ENCODE measurements at regions not wholly inside any gene's neighbourhood (a gene's known extent, or its start where the extent isn't known, plus 50 kb on each side); places are given as distances from the start of the nearest gene placed in this dataset.
A peak's percentile ranks its signal among the peaks of the same experiment; 100 is the strongest.

- no peaks in the 10 kb centered on the region for H3K9me3 ChIP-seq (ENCODE audit: control insufficient read depth in 2 of 2, insufficient read depth in 1 of 2, low read depth in 1 of 2, low read length in 1 of 2)
- peak in 1 of 2 donors; percentile 60 for DNase-seq
- H3K36me3 ChIP-seq (ENCODE audit: control insufficient read depth in 3 of 3, insufficient read depth in 2 of 3, low read depth in 1 of 3, low read length in 3 of 3): no peaks in the 10 kb centered on the region
- peaks cover 4 to 29% (median 6%) of the 10 kb centered on the region in 3 donors for H3K4me1 ChIP-seq (ENCODE audit: control insufficient read depth in 3 of 3, insufficient read depth in 2 of 3, low read depth in 1 of 3, low read length in 2 of 3)
- WGBS, 3 donors: 6 to 47% (median 22%) methylated on average over 1 of the region's 1 CpG
- H3K27ac ChIP-seq (ENCODE audit: low read depth in 1 of 3, low read length in 2 of 3): peak overlapping the region in 1 of 3 donors; percentile 36
- H3K27me3 ChIP-seq (ENCODE audit: control insufficient read depth in 3 of 3, insufficient read depth in 3 of 3, low read length in 3 of 3): no peaks in the 10 kb centered on the region
- no peak for FAIRE-seq
- H3K4me3 ChIP-seq (ENCODE audit: low read depth in 1 of 3, low read length in 3 of 3): no peak overlapping the region
Observed at GRCh38 chr3:66667263-66667662, 166.4 kb upstream of the LRIG1 start.

- Histone ChIP-seq H3K27ac (ENCODE audit: low read depth in 1 of 3, low read length in 2 of 3) (no peak overlapping the region), H3K9me3 (ENCODE audit: control insufficient read depth in 2 of 2, insufficient read depth in 1 of 2, low read depth in 1 of 2, low read length in 1 of 2) (no peaks in the 10 kb centered on the region), H3K4me3 (ENCODE audit: low read depth in 1 of 3, low read length in 3 of 3) (no peak overlapping the region), H3K4me1 (ENCODE audit: control insufficient read depth in 3 of 3, insufficient read depth in 2 of 3, low read depth in 1 of 3, low read length in 2 of 3) (peaks cover 0 to 11% (median 2%) of the 10 kb centered on the region in 3 donors), H3K27me3 (ENCODE audit: control insufficient read depth in 3 of 3, insufficient read depth in 3 of 3, low read length in 3 of 3) (no peaks in the 10 kb centered on the region), H3K36me3 (ENCODE audit: control insufficient read depth in 3 of 3, insufficient read depth in 2 of 3, low read depth in 1 of 3, low read length in 3 of 3) (no peaks in the 10 kb centered on the region)
- WGBS, 3 donors: 82 to 100% (median 91%) methylated on average over 1 of the region's 1 CpG
- no peak for FAIRE-seq
- no peak for DNase-seq
Observed at GRCh38 chr3:66671291-66671690, 170.5 kb upstream of the LRIG1 start.

- FAIRE-seq (peak; percentile 39), DNase-seq (no peak)
- Histone ChIP-seq H3K27ac (ENCODE audit: low read depth in 1 of 3, low read length in 2 of 3) (no peak overlapping the region), H3K4me3 (ENCODE audit: low read depth in 1 of 3, low read length in 3 of 3) (no peak overlapping the region), H3K9me3 (ENCODE audit: control insufficient read depth in 2 of 2, insufficient read depth in 1 of 2, low read depth in 1 of 2, low read length in 1 of 2) (peaks cover 0 to 4% of the 10 kb centered on the region in 2 donors), H3K36me3 (ENCODE audit: control insufficient read depth in 3 of 3, insufficient read depth in 2 of 3, low read depth in 1 of 3, low read length in 3 of 3) (no peaks in the 10 kb centered on the region), H3K4me1 (ENCODE audit: control insufficient read depth in 3 of 3, insufficient read depth in 2 of 3, low read depth in 1 of 3, low read length in 2 of 3) (no peaks in the 10 kb centered on the region), H3K27me3 (ENCODE audit: control insufficient read depth in 3 of 3, insufficient read depth in 3 of 3, low read length in 3 of 3) (no peaks in the 10 kb centered on the region)
Observed at GRCh38 chr3:66672830-66673229, 172.0 kb upstream of the LRIG1 start.

- H3K9me3 ChIP-seq (ENCODE audit: control insufficient read depth in 2 of 2, insufficient read depth in 1 of 2, low read depth in 1 of 2, low read length in 1 of 2): peaks cover 0 to 7% of the 10 kb centered on the region in 2 donors
- FAIRE-seq (no peak), DNase-seq (no peak)
- no peaks in the 10 kb centered on the region for H3K36me3 ChIP-seq (ENCODE audit: control insufficient read depth in 3 of 3, insufficient read depth in 2 of 3, low read depth in 1 of 3, low read length in 3 of 3)
- WGBS, 3 donors: 59 to 86% (median 76%) methylated on average over 9 of the region's 9 CpGs
- no peaks in the 10 kb centered on the region for H3K27me3 ChIP-seq (ENCODE audit: control insufficient read depth in 3 of 3, insufficient read depth in 3 of 3, low read length in 3 of 3)
- H3K4me3 ChIP-seq (ENCODE audit: low read depth in 1 of 3, low read length in 3 of 3): no peak overlapping the region
- H3K4me1 ChIP-seq (ENCODE audit: control insufficient read depth in 3 of 3, insufficient read depth in 2 of 3, low read depth in 1 of 3, low read length in 2 of 3): no peaks in the 10 kb centered on the region
- no peak overlapping the region for H3K27ac ChIP-seq (ENCODE audit: low read depth in 1 of 3, low read length in 2 of 3)
Observed at GRCh38 chr3:66673293-66673692, 172.5 kb upstream of the LRIG1 start.

- Histone ChIP-seq H3K36me3 (ENCODE audit: control insufficient read depth in 3 of 3, insufficient read depth in 2 of 3, low read depth in 1 of 3, low read length in 3 of 3) (no peaks in the 10 kb centered on the region), H3K4me1 (ENCODE audit: control insufficient read depth in 3 of 3, insufficient read depth in 2 of 3, low read depth in 1 of 3, low read length in 2 of 3) (no peaks in the 10 kb centered on the region), H3K27me3 (ENCODE audit: control insufficient read depth in 3 of 3, insufficient read depth in 3 of 3, low read length in 3 of 3) (no peaks in the 10 kb centered on the region), H3K27ac (ENCODE audit: low read depth in 1 of 3, low read length in 2 of 3) (no peak overlapping the region), H3K4me3 (ENCODE audit: low read depth in 1 of 3, low read length in 3 of 3) (no peak overlapping the region), H3K9me3 (ENCODE audit: control insufficient read depth in 2 of 2, insufficient read depth in 1 of 2, low read depth in 1 of 2, low read length in 1 of 2) (peaks cover 0 to 8% of the 10 kb centered on the region in 2 donors)
- DNase-seq: no peak
- no peak for FAIRE-seq
- 75 to 79% (median 79%) methylated on average over 1 of the region's 1 CpG for WGBS, 3 donors
Observed at GRCh38 chr3:66675366-66675765, 174.5 kb upstream of the LRIG1 start.

GRCh38 chr3:66692042-66692765, 191.4 kb upstream of the LRIG1 start:
- no peaks in the 10 kb centered on the region for H3K27me3 ChIP-seq (ENCODE audit: control insufficient read depth in 3 of 3, insufficient read depth in 3 of 3, low read length in 3 of 3)
- peaks cover 0 to 6% (median 2%) of the 10 kb centered on the region in 3 donors for H3K4me1 ChIP-seq (ENCODE audit: control insufficient read depth in 3 of 3, insufficient read depth in 2 of 3, low read depth in 1 of 3, low read length in 2 of 3)
- peak overlapping the region in 1 of 3 donors; percentile 60 for H3K27ac ChIP-seq (ENCODE audit: low read depth in 1 of 3, low read length in 2 of 3)
- WGBS, 3 donors: 54 to 69% (median 67%) methylated on average over 5 of the region's 5 CpGs
- no peaks in the 10 kb centered on the region for H3K9me3 ChIP-seq (ENCODE audit: control insufficient read depth in 2 of 2, insufficient read depth in 1 of 2, low read depth in 1 of 2, low read length in 1 of 2)
- H3K4me3 ChIP-seq (ENCODE audit: low read depth in 1 of 3, low read length in 3 of 3): no peak overlapping the region
- FAIRE-seq (no peak), DNase-seq (peak; percentile 84 to 89)
- no peaks in the 10 kb centered on the region for H3K36me3 ChIP-seq (ENCODE audit: control insufficient read depth in 3 of 3, insufficient read depth in 2 of 3, low read depth in 1 of 3, low read length in 3 of 3)

- Histone ChIP-seq H3K27ac (ENCODE audit: low read depth in 1 of 3, low read length in 2 of 3) (peak overlapping the region in 1 of 3 donors; percentile 60), H3K27me3 (ENCODE audit: control insufficient read depth in 3 of 3, insufficient read depth in 3 of 3, low read length in 3 of 3) (no peaks in the 10 kb centered on the region), H3K4me1 (ENCODE audit: control insufficient read depth in 3 of 3, insufficient read depth in 2 of 3, low read depth in 1 of 3, low read length in 2 of 3) (peaks cover 0 to 6% (median 2%) of the 10 kb centered on the region in 3 donors), H3K36me3 (ENCODE audit: control insufficient read depth in 3 of 3, insufficient read depth in 2 of 3, low read depth in 1 of 3, low read length in 3 of 3) (no peaks in the 10 kb centered on the region), H3K4me3 (ENCODE audit: low read depth in 1 of 3, low read length in 3 of 3) (no peak overlapping the region), H3K9me3 (ENCODE audit: control insufficient read depth in 2 of 2, insufficient read depth in 1 of 2, low read depth in 1 of 2, low read length in 1 of 2) (no peaks in the 10 kb centered on the region)
- FAIRE-seq (no peak), DNase-seq (no peak)
- 56 to 65% (median 59%) methylated on average over 5 of the region's 5 CpGs for WGBS, 3 donors
Observed at GRCh38 chr3:66692766-66693150, 191.9 kb upstream of the LRIG1 start.

- Histone ChIP-seq H3K4me1 (ENCODE audit: control insufficient read depth in 3 of 3, insufficient read depth in 2 of 3, low read depth in 1 of 3, low read length in 2 of 3) (peaks cover 0 to 6% (median 2%) of the 10 kb centered on the region in 3 donors), H3K9me3 (ENCODE audit: control insufficient read depth in 2 of 2, insufficient read depth in 1 of 2, low read depth in 1 of 2, low read length in 1 of 2) (no peaks in the 10 kb centered on the region), H3K27me3 (ENCODE audit: control insufficient read depth in 3 of 3, insufficient read depth in 3 of 3, low read length in 3 of 3) (no peaks in the 10 kb centered on the region), H3K36me3 (ENCODE audit: control insufficient read depth in 3 of 3, insufficient read depth in 2 of 3, low read depth in 1 of 3, low read length in 3 of 3) (no peaks in the 10 kb centered on the region), H3K4me3 (ENCODE audit: low read depth in 1 of 3, low read length in 3 of 3) (no peak overlapping the region), H3K27ac (ENCODE audit: low read depth in 1 of 3, low read length in 2 of 3) (peak overlapping the region in 1 of 3 donors; percentile 12)
- 18 to 36% (median 36%) methylated on average over 10 of the region's 10 CpGs for WGBS, 3 donors
- FAIRE-seq: no peak
- peak; percentile 11 to 32 for DNase-seq
Observed at GRCh38 chr3:66693461-66694031, 192.7 kb upstream of the LRIG1 start.

All from small intestine (tissue), 7 donors.